ENCODE measurements at regions not wholly inside any gene's neighbourhood (a gene's known extent, or its start where the extent isn't known, plus 50 kb on each side); places are given as distances from the start of the nearest gene placed in this dataset.

- TF ChIP-seq CTCF (IDR thresholded peaks at IDR 0.05) = no peak
- Mint-ChIP-seq H3K27ac (no peak overlapping the region), H3K36me3 (ENCODE audit: low read depth) (no peaks in the 10 kb centered on the region), H3K27me3 (ENCODE audit: insufficient read depth) (peaks cover 7% of the 10 kb centered on the region), H3K4me1 (ENCODE audit: low read depth) (no peaks in the 10 kb centered on the region), H3K4me3 (no peak overlapping the region), H3K9me3 (no peaks in the 10 kb centered on the region)
- no peak for DNase-seq
Measured at GRCh38 chr15:91552555-91552954, 301.0 kb upstream of the SLCO3A1 start.

GRCh38 chr15:91553196-91553854 lies 300.2 kb upstream of the SLCO3A1 start:
- H3K9me3 Mint-ChIP-seq = no peaks in the 10 kb centered on the region

GRCh38 chr15:91555312-91555711 lies 298.2 kb upstream of the SLCO3A1 start:
- Mint-ChIP-seq H3K4me1 (ENCODE audit: low read depth) (peaks cover 1% of the 10 kb centered on the region), H3K9me3 (no peaks in the 10 kb centered on the region), H3K4me3 (no peak overlapping the region), H3K27ac (no peak overlapping the region), H3K27me3 (ENCODE audit: insufficient read depth) (peaks cover 6% of the 10 kb centered on the region; the same call in 1 of the 2 replicates), H3K36me3 (ENCODE audit: low read depth) (no peaks in the 10 kb centered on the region)
- no peak for TF ChIP-seq CTCF (IDR thresholded peaks at IDR 0.05)
- DNase-seq = no peak

More at GRCh38 chr15:91553196-91553854, 300.2 kb upstream of the SLCO3A1 start:
- Mint-ChIP-seq H3K27ac (no peak overlapping the region), H3K36me3 (ENCODE audit: low read depth) (no peaks in the 10 kb centered on the region), H3K4me1 (ENCODE audit: low read depth) (no peaks in the 10 kb centered on the region), H3K27me3 (ENCODE audit: insufficient read depth) (peaks cover 7% of the 10 kb centered on the region), H3K4me3 (no peak overlapping the region)
- no peak for DNase-seq
- TF ChIP-seq CTCF (IDR thresholded peaks at IDR 0.05) = no peak

GRCh38 chr15:91556926-91557325 lies 296.6 kb upstream of the SLCO3A1 start:
- no peak for TF ChIP-seq CTCF (IDR thresholded peaks at IDR 0.05)
- no peak for DNase-seq
- Mint-ChIP-seq H3K9me3 (no peaks in the 10 kb centered on the region), H3K27ac (no peak overlapping the region), H3K4me3 (no peak overlapping the region), H3K36me3 (ENCODE audit: low read depth) (no peaks in the 10 kb centered on the region), H3K4me1 (ENCODE audit: low read depth) (peaks cover 17% of the 10 kb centered on the region), H3K27me3 (ENCODE audit: insufficient read depth) (peaks cover 6% of the 10 kb centered on the region; the same call in 1 of the 2 replicates)

GRCh38 chr15:91559066-91559465 lies 294.4 kb upstream of the SLCO3A1 start:
- H3K27ac Mint-ChIP-seq = no peak overlapping the region
- no peaks in the 10 kb centered on the region for H3K36me3 Mint-ChIP-seq (ENCODE audit: low read depth)
- no peak for TF ChIP-seq CTCF (IDR thresholded peaks at IDR 0.05)
- H3K4me1 Mint-ChIP-seq (ENCODE audit: low read depth) = peaks cover 26% of the 10 kb centered on the region
- no peak for DNase-seq
- no peaks in the 10 kb centered on the region for H3K9me3 Mint-ChIP-seq
- H3K4me3 Mint-ChIP-seq = no peak overlapping the region
- no peaks in the 10 kb centered on the region for H3K27me3 Mint-ChIP-seq (ENCODE audit: insufficient read depth)

Measured in HFFc6 (cell line).